HG02852 (cell line): ENCODE measurements at regions not wholly inside any gene's neighbourhood (a gene's known extent, or its start where the extent isn't known, plus 50 kb on each side); places are given as distances from the start of the nearest gene placed in this dataset.
A peak's percentile ranks its signal among the peaks of the same experiment; 100 is the strongest.
"Not testable (repeated sequence)": the region's sequence is repeated elsewhere in the genome, so short reads cannot be mapped to it uniquely, and the experiment has no call there.

Experiments used
- ATAC-seq: cut with Tn5 transposase; IDR thresholded peaks from one replicate; pipeline ENCODE4 v1.9.1; 2021; ENCODE audit warnings: mild to moderate bottlenecking, moderate library complexity; ENCODE audit not compliant: unreplicated experiment

DNA sequence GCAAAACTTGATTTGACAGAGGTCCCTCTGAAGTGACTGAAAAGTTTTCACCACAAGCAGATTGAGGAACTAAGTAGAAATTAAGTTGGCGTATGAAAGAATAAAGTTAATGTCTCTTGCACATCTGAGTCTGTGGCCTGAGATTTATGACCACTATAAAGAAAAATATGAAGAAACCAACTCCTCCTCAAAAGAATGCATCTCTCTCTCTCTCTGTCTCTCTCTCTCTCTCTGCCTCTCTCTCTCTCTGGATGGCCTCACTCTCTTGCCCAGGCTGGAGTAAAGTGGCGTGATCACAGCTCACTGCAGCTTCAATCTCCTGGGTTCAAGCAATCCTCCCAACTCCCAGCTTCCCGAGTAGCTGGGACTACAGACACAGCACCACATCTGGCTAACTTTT, 55.2 kb downstream of the RPL22L1 start:
- ATAC-seq = no peak

- no peak for ATAC-seq
Measured at GRCh38 chr3:170813266-170813665, 56.7 kb downstream of the RPL22L1 start.

GRCh38 chr3:170811928-170812591, 57.9 kb downstream of the RPL22L1 start:
- ATAC-seq = peak; percentile 83

DNA sequence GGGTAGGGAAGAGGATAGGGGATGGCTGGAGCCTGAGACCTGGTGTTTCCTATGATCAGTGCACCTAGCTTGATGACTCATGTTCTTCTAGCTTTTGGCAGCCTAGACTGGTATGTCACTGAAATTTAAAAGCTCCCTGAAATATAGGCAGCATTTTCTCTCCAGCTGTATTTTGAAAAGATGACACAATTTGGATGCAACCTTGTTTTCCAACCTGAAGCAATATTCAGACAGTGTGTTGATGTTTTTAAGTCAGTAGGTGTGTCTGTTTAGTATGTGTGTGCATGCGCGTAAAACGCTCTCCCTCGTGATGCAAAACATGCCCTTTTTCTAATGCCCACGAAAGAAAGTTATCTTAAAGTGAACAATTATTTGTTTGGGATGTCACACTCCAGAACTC, 58.5 kb downstream of the RPL22L1 start:
- peak; percentile 10 for ATAC-seq

DNA sequence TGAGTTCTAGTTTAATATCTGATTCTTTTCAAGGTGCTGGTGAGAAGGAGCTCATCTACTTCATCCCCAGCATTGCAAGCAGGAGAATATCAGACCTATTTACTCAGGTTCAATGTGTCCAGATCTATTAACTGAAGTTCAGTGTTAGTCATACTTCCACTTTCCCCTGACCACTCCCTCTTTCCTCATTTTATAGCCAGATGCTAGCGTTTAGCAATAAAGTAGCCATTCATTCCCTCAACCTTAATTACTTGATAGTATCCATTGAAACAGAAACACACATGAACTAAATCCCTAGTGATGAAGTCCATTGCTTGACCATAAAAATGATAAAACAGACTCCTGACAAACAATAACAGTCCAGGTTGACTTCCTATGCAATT, 60.0 kb downstream of the RPL22L1 start:
- no peak for ATAC-seq

GRCh38 chr3:170809007-170809974, 60.7 kb downstream of the RPL22L1 start:
- no peak for ATAC-seq

GRCh38 chr3:170808041-170808440, 62.0 kb downstream of the RPL22L1 start:
- ATAC-seq = no peak

- no peak for ATAC-seq
Measured at GRCh38 chr3:170806676-170807075, 63.3 kb downstream of the RPL22L1 start.

DNA sequence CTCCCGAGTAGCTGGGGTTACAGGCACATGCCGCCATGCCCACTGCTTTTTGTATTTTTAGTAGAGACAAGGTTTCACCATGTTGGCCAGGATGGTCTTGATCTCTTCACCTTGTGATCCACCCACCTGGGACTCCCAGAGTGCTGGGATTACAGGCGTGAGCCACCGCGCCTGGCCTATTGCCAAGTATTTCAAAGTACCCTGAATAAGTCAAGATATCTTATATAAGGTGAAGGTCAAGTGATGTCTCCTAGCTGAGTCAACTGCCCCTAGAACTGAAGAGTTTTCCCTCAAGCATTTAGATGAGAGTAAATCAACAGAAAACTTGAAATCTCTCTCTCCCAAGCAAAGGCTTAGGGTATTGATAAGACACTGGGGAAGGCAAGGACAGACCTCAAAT, 63.9 kb downstream of the RPL22L1 start:
- no peak for ATAC-seq

DNA sequence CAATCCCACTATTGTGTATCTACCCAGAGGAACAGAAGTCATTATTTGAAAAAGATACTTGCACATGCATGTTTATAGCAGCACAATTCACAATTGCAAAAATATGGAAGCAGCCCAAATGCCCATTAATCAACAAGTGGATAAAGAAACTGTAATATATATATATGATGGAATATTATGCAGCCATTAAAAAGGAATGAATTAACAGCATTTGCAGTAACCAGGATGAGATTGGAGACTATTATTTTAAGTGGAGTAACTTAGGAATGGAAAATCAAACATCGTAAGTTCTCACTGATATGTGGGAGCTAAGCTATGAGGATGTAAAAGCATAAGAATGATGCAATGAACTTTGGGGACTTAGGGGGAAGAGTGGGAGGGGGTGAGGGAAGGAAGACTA, 64.7 kb downstream of the RPL22L1 start:
- not testable (repeated sequence) for ATAC-seq

DNA sequence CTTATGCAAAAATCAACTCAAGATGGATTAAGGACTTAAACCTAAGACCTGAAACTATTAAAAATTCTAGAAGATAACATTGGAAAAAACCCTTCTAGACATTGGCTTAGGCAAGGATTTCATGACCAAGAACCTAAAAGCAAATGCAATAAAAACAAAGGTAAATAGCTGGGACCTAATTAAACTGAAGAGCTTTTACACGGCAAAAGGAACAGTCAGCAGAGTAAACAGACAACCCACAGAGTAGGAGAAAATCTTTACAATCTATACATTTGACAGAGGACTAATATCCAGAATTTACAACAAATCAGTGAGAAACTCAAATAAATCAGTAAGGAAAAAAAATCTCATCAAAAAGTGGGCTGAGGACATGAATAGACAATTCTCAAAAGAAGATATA, 65.4 kb downstream of the RPL22L1 start:
- not testable (repeated sequence) for ATAC-seq

DNA sequence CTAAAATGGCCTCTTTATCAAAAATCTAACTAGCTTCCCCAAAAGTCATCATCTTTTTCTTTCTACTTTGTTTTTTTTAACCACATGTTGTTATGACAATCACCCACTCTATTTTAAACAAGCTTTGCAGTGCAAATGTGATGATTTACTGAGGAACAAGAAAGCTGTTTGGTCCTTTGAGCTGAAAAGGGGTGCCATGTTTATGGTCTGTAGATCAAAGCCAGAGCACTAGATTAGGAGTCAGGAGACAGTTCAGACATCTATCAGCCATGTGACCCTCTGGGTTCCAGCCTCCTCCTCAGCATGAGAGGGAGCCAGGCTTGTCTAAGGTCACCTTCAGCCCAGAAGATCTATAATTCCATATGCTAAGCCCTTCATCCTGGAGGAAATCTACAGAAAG, 65.9 kb downstream of the RPL22L1 start:
- ATAC-seq = no peak

- no peak for ATAC-seq
Measured at GRCh38 chr3:170802164-170803151, 67.5 kb downstream of the RPL22L1 start.

- no peak for ATAC-seq
Measured at GRCh38 chr3:170801597-170801996, 68.4 kb downstream of the RPL22L1 start.

DNA sequence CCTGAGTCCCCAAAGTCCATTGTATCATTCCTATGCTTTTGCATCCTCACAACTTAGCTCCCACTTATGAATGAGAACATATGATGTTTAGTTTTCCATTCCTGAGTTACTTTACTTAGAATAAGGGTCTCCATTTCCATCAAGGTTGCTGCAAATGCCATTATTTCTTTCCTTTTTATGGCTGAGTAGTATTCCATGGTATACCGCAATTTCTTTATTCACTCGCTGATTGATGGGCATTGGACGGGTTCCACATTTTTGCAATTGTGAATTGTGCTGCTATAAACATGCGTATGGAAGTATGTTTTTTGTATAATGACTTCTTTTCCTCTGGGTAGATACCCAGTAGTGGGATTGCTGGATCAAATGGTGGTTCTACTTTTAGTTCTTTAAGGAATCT, 69.7 kb downstream of the RPL22L1 start:
- ATAC-seq = not testable (repeated sequence)

DNA sequence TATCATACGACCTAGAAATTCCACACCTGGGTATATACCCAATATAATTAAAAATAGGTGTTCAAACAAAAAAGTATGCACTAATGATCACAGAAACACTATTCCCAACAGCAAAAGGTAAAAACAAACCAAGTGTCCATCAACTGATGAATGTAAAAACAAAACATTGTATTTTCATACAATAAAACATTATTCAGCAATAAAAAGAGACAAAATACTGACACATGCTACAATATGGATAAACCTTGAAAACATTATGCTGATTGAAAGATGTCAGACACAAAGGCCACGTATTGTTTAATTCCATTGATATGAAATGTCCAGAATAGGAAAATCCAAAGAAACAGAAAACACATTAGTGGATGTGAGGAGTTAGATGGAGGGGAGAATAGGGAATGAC, 71.0 kb downstream of the RPL22L1 start:
- no peak for ATAC-seq

DNA sequence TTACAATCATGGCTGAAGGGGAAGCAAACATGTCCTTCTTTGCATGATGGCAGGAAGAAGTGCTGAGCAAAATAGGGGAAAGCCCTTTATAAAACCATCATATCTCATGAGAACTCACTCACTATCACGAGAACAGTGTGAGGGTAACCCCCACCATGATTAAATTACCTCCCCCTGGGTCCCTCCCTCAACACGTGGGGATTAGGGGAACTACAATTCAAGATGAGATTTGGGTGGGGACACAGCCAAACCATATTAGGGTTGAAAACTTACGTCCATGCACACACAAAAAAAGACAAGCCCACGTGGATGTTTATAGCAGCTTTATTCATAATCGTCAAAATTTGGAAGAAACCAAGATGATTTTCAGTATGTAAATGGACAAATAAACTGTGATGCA, 72.3 kb downstream of the RPL22L1 start:
- ATAC-seq = no peak

DNA sequence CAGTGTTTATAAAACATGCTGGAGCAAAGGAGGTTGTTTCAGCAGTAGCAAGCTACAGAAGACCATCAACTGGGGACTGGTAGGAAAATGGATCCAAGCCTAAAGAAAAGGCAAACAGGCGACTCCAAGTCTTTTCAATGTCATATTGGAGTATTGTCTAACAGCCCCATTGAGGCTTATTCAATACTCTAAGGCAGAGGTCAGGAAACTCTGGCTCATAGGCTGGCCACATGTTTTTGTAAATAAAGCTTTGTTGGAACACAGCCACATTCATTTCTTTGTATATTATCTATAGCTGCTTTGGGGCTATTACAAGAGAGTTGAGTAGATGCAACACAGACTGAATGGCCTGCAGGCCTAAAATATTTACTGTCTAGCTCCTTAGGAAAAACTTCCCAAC, 77.5 kb downstream of the RPL22L1 start:
- ATAC-seq = no peak

GRCh38 chr3:170790647-170791046, 79.3 kb downstream of the RPL22L1 start:
- no peak for ATAC-seq

GRCh38 chr3:170787464-170787863, 82.5 kb downstream of the RPL22L1 start:
- no peak for ATAC-seq

GRCh38 chr3:170785454-170785853, 84.5 kb downstream of the RPL22L1 start:
- ATAC-seq = no peak
